ENCODE measurements at regions not wholly inside any gene's neighbourhood (a gene's known extent, or its start where the extent isn't known, plus 50 kb on each side); places are given as distances from the start of the nearest gene placed in this dataset.

DNA sequence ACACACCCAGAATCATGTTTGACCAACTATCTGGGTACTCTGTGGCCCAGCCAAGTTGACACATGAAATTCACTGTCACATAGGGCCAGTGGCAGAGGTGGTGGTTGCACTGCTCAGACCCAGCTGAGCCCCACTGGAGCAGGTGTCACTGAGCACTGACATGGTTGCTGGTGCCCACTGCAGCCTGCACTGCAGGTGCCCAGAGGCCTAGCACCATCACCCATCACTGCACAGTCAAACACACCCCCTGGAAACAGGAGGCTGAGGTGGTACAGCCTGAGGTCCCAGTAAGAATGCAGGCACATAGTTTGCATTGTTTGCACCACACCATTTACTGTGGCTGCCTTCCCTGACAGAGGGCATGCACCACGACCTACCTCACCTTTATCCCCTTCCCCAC, 278.7 kb upstream of the MGAT5 start:
- TF ChIP-seq EZH2 (IDR thresholded peaks at IDR 0.05; ENCODE audit: low read depth, low read length, severe bottlenecking) = no peak
- no peak for TF ChIP-seq MAX (IDR thresholded peaks at IDR 0.05)
- TF ChIP-seq CTCF (IDR thresholded peaks at IDR 0.05; ENCODE audit: control extremely low read depth in 1 of 3, insufficient read depth in 1 of 3, low read depth in 1 of 3, low read length in 3 of 3) = no peak
- no peak for TF ChIP-seq CREB1 (IDR thresholded peaks at IDR 0.05)
- no peak for TF ChIP-seq ZNF274 (IDR thresholded peaks at IDR 0.05; ENCODE audit: borderline replicate concordance, extremely low read depth, low read length)
- no peak for TF ChIP-seq SP4 (IDR thresholded peaks at IDR 0.05; ENCODE audit: low read length)
- no peak for TF ChIP-seq GTF2F1 (IDR thresholded peaks at IDR 0.05; ENCODE audit: borderline replicate concordance, low read depth, low read length)
- no peak for TF ChIP-seq KDM1A (IDR thresholded peaks at IDR 0.05; ENCODE audit: borderline replicate concordance, low read length)

Data from H1 (cell line).